Activated naive CD4-positive, alpha-beta T cell treated with anti-CD3 and anti-CD28 coated beads, Interleukin-2, amount 10 ng/mL, durations not matched to agents 7 days and 5 days (primary cell): ENCODE measurements at regions not wholly inside any gene's neighbourhood (a gene's known extent, or its start where the extent isn't known, plus 50 kb on each side); places are given as distances from the start of the nearest gene placed in this dataset.

ENCODE experiments used
- CTCF ChIA-PET: fragments of 350-600 bp; sonication (Branson Sonifier 250); formaldehyde crosslinking; loops from one replicate; lab custom pipeline; 2021; ENCODE audit warnings: antibody characterized with exemption; lab: Charles Lee
- DNase-seq: peaks from one replicate; pipeline ENCODE4 v3.0.0-alpha.2; 2020
- H3K27ac Mint-ChIP-seq: one replicate; pipeline ENCODE4 v1.8.0; 2021; ENCODE audit warnings: mild to moderate bottlenecking, moderate library complexity, mixed read lengths
- H3K27me3 Mint-ChIP-seq: one replicate; pipeline ENCODE4 v1.8.0; 2021; ENCODE audit warnings: mild to moderate bottlenecking, mixed read lengths
- H3K36me3 Mint-ChIP-seq: one replicate; pipeline ENCODE4 v1.8.0; 2021; ENCODE audit warnings: mixed read lengths
- H3K4me1 Mint-ChIP-seq: one replicate; pipeline ENCODE4 v1.8.0; 2021; ENCODE audit warnings: mixed read lengths
- H3K4me3 Mint-ChIP-seq: one replicate; pipeline ENCODE4 v1.8.0; 2021; ENCODE audit warnings: mild to moderate bottlenecking, moderate library complexity, mixed read lengths
- H3K9me3 Mint-ChIP-seq: one replicate; pipeline ENCODE4 v1.8.0; 2021; ENCODE audit warnings: mixed read lengths

- Mint-ChIP-seq H3K27ac (no peak overlapping the region), H3K27me3 (peaks cover 7% of the 10 kb centered on the region), H3K4me3 (no peak overlapping the region), H3K36me3 (no peaks in the 10 kb centered on the region), H3K4me1 (no peaks in the 10 kb centered on the region), H3K9me3 (peaks cover 1% of the 10 kb centered on the region)
- CTCF ChIA-PET, result interaction anchor here (1.2 to 1.4 kb wide), 2 partner anchors 10 to 104 kb away, joined by 3 read pairs; no protein-coding TSS in a partner anchor
- DNase-seq, result no peak
Measured at GRCh38 chr10:112098682-112099081, 84.9 kb downstream of the GPAM start.
